HG02678 (cell line): ENCODE measurements at regions not wholly inside any gene's neighbourhood (a gene's known extent, or its start where the extent isn't known, plus 50 kb on each side); places are given as distances from the start of the nearest gene placed in this dataset.
"Not testable (repeated sequence)": the region's sequence is repeated elsewhere in the genome, so short reads cannot be mapped to it uniquely, and the experiment has no call there.

Experiments used
- ATAC-seq: cut with Tn5 transposase; IDR thresholded peaks from one replicate; pipeline ENCODE4 v1.9.1; 2021; ENCODE audit warnings: mild to moderate bottlenecking, moderate library complexity; ENCODE audit not compliant: unreplicated experiment

GRCh38 chr4:150018257-150018656 is 60.0 kb upstream of the DCLK2 start:
- ATAC-seq = no peak

- ATAC-seq = no peak
Observed at GRCh38 chr4:150021483-150021882, 56.8 kb upstream of the DCLK2 start.

GRCh38 chr4:150023489-150023888 is 54.8 kb upstream of the DCLK2 start:
- ATAC-seq = no peak

GRCh38 chr4:150026987-150027386 is 51.3 kb upstream of the DCLK2 start:
- not testable (repeated sequence) for ATAC-seq
